ENCODE measurements at regions not wholly inside any gene's neighbourhood (a gene's known extent, or its start where the extent isn't known, plus 50 kb on each side); places are given as distances from the start of the nearest gene placed in this dataset.
"Not testable (repeated sequence)": the region's sequence is repeated elsewhere in the genome, so short reads cannot be mapped to it uniquely, and the experiment has no call there.

- Histone ChIP-seq H3K9me2 (replicated peaks; ENCODE audit: control insufficient read depth, low read length) (no peaks in the 10 kb centered on the region), H3K79me2 (ENCODE audit: control insufficient read depth, low read length) (no peaks in the 10 kb centered on the region), H3K36me3 (ENCODE audit: control insufficient read depth, low read length) (no peaks in the 10 kb centered on the region), H3K27me3 (ENCODE audit: control insufficient read depth, low read length) (no peaks in the 10 kb centered on the region), H3F3A (ENCODE audit: control insufficient read depth, insufficient read depth) (no peaks in the 10 kb centered on the region), H4K20me1 (ENCODE audit: control insufficient read depth, insufficient read depth, low read depth, low read length) (no peaks in the 10 kb centered on the region), H3K4me1 (ENCODE audit: control insufficient read depth, low read length) (no peaks in the 10 kb centered on the region), H3K4me3 (ENCODE audit: low read length) (no peak overlapping the region), H3K27ac (ENCODE audit: low read depth, low read length) (no peak overlapping the region), H3K9me3 (ENCODE audit: control insufficient read depth, insufficient read depth, low read length) (no peaks in the 10 kb centered on the region), H3K4me2 (ENCODE audit: low read length) (no peak overlapping the region)
- no peak for TF ChIP-seq EZH2phosphoT487 (IDR thresholded peaks at IDR 0.05; ENCODE audit: borderline replicate concordance, low read length)
- no peak for TF ChIP-seq CTCF (IDR thresholded peaks at IDR 0.05; ENCODE audit: low read depth, low read length, poor library complexity, severe bottlenecking)
Measured at GRCh38 chr5:66442951-66443445, 153.2 kb upstream of the MAST4 start.

DNA sequence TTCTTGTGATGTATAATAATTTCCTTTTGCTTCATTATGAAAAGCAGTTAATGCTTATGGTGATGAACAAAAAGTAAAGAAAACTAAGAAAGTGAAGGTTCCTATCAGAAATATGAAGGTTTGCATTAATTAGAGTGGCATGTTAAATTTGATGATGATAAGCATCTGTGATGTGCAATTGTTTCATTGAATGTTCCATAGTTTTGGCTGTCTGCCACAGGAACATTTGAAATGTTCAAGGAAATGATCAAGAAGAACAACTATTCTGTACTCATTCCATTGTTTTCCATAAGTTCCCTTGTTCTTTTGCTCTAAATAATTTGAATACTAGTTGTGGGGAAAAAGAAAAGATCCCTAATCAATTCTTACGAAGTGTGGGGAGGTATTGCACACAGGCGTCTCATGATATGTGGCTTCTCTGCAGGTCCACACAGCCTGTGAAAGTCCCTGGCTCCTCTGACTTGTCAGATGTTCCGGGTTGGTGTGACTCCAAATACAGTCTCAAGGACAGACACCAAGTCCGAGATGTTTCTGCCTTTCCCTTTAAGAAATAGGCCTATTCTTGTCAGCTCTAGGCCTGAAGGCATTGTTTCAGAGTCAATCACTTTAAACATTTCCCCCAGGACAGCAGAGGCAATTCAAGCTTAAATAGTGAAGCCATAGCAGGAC, 152.6 kb upstream of the MAST4 start:
- TF ChIP-seq EZH2phosphoT487 (IDR thresholded peaks at IDR 0.05; ENCODE audit: borderline replicate concordance, low read length), result no peak
- no peak for TF ChIP-seq CTCF (IDR thresholded peaks at IDR 0.05; ENCODE audit: low read depth, low read length, poor library complexity, severe bottlenecking)
- Histone ChIP-seq H3K4me2 (ENCODE audit: low read length) (no peak overlapping the region), H3F3A (ENCODE audit: control insufficient read depth, insufficient read depth) (no peaks in the 10 kb centered on the region), H3K9me3 (ENCODE audit: control insufficient read depth, insufficient read depth, low read length) (no peaks in the 10 kb centered on the region), H3K36me3 (ENCODE audit: control insufficient read depth, low read length) (no peaks in the 10 kb centered on the region), H3K79me2 (ENCODE audit: control insufficient read depth, low read length) (no peaks in the 10 kb centered on the region), H3K27ac (ENCODE audit: low read depth, low read length) (no peak overlapping the region), H3K4me1 (ENCODE audit: control insufficient read depth, low read length) (no peaks in the 10 kb centered on the region), H3K27me3 (ENCODE audit: control insufficient read depth, low read length) (no peaks in the 10 kb centered on the region), H3K9me2 (replicated peaks; ENCODE audit: control insufficient read depth, low read length) (no peaks in the 10 kb centered on the region), H4K20me1 (ENCODE audit: control insufficient read depth, insufficient read depth, low read depth, low read length) (no peaks in the 10 kb centered on the region), H3K4me3 (ENCODE audit: low read length) (no peak overlapping the region)

DNA sequence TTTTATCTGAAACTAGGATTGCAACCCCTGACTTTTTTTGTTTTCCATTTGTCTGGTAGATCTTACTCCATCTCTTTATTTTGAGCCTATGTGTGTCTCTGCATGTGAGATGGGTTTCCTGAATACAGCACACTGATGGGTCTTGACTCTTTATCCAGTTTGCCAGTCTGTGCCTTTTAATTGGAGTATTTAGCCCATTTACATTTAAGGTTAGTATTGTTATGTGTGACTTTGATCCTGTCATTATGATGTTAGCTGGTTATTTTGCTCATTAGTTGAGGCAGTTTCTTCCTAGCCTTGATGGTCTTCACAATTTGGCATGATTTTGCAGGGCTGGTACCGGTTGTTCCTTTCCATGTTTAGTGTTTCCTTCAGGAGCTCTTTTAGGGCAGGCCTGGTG, 148.1 kb upstream of the MAST4 start:
- not testable (repeated sequence) for H4K20me1 ChIP-seq (ENCODE audit: control insufficient read depth, insufficient read depth, low read depth, low read length); H3K4me2 ChIP-seq (ENCODE audit: low read length); H3K27me3 ChIP-seq (ENCODE audit: control insufficient read depth, low read length); H3K27ac ChIP-seq (ENCODE audit: low read depth, low read length); H3F3A ChIP-seq (ENCODE audit: control insufficient read depth, insufficient read depth); H3K9me2 ChIP-seq (replicated peaks; ENCODE audit: control insufficient read depth, low read length); H3K4me1 ChIP-seq (ENCODE audit: control insufficient read depth, low read length); H3K79me2 ChIP-seq (ENCODE audit: control insufficient read depth, low read length); H3K36me3 ChIP-seq (ENCODE audit: control insufficient read depth, low read length); H3K4me3 ChIP-seq (ENCODE audit: low read length); H3K9me3 ChIP-seq (ENCODE audit: control insufficient read depth, insufficient read depth, low read length)

- H3K4me2 ChIP-seq (ENCODE audit: low read length), result no peak overlapping the region
- no peaks in the 10 kb centered on the region for H3K9me2 ChIP-seq (replicated peaks; ENCODE audit: control insufficient read depth, low read length)
- no peaks in the 10 kb centered on the region for H3K4me1 ChIP-seq (ENCODE audit: control insufficient read depth, low read length)
- no peaks in the 10 kb centered on the region for H3K27me3 ChIP-seq (ENCODE audit: control insufficient read depth, low read length)
- no peaks in the 10 kb centered on the region for H3K79me2 ChIP-seq (ENCODE audit: control insufficient read depth, low read length)
- H3K4me3 ChIP-seq (ENCODE audit: low read length), result no peak overlapping the region
- H3F3A ChIP-seq (ENCODE audit: control insufficient read depth, insufficient read depth), result no peaks in the 10 kb centered on the region
- peaks cover 5% of the 10 kb centered on the region; the same call in 1 of the 2 replicates for H3K9me3 ChIP-seq (ENCODE audit: control insufficient read depth, insufficient read depth, low read length)
- H4K20me1 ChIP-seq (ENCODE audit: control insufficient read depth, insufficient read depth, low read depth, low read length), result no peaks in the 10 kb centered on the region
- H3K27ac ChIP-seq (ENCODE audit: low read depth, low read length), result no peak overlapping the region
- TF ChIP-seq CTCF (IDR thresholded peaks at IDR 0.05; ENCODE audit: low read depth, low read length, poor library complexity, severe bottlenecking), result no peak
- TF ChIP-seq EZH2phosphoT487 (IDR thresholded peaks at IDR 0.05; ENCODE audit: borderline replicate concordance, low read length), result no peak
- no peaks in the 10 kb centered on the region for H3K36me3 ChIP-seq (ENCODE audit: control insufficient read depth, low read length)
Measured at GRCh38 chr5:66450237-66450636, 146.0 kb upstream of the MAST4 start.

Data from DOHH2 (cell line).